ENCODE measurements at regions not wholly inside any gene's neighbourhood (a gene's known extent, or its start where the extent isn't known, plus 50 kb on each side); places are given as distances from the start of the nearest gene placed in this dataset.

- DNase-seq (ENCODE audit: low read depth in 2 of 2), result peak in 1 of 2 donors; percentile 12
These were observed 94.5 kb upstream of the UPP2 start for GRCh38 chr2:158006961-158007719.

GRCh38 chr2:158004126-158004764 is 97.4 kb upstream of the UPP2 start:
- no peak for DNase-seq (ENCODE audit: low read depth in 2 of 2)

GRCh38 chr2:158002079-158002478 is 99.6 kb upstream of the UPP2 start:
- DNase-seq (ENCODE audit: low read depth in 2 of 2), result no peak

- DNase-seq (ENCODE audit: low read depth in 2 of 2), result no peak
These were observed 104.9 kb upstream of the UPP2 start for GRCh38 chr2:157996799-157997198.

GRCh38 chr2:157995117-157995516 is 106.6 kb upstream of the UPP2 start:
- no peak for DNase-seq (ENCODE audit: low read depth in 2 of 2)

- DNase-seq (ENCODE audit: low read depth in 2 of 2), result no peak
These were observed 109.7 kb upstream of the UPP2 start for GRCh38 chr2:157991932-157992331.

GRCh38 chr2:157990173-157990572 is 111.5 kb upstream of the UPP2 start:
- DNase-seq (ENCODE audit: low read depth in 2 of 2), result no peak

DNA sequence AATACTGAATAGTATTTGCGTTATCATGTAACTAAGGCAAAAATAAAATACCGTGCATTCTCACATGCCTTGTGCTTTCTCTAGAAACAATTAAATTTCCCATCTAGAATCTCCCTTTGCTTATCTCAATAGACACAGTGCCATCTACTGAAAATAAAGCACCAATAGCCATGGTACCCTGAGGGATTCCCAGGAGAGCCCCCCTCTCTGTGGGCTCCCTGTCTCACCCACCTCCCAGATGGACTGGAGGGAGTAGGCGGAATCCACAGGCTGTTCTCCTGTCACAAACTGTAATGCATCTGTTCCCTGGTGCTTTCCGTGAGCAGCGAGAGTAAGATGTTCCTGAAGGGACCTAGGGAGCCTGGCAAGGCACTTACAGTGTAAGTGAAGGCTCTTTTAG is 112.4 kb upstream of the UPP2 start:
- DNase-seq (ENCODE audit: low read depth in 2 of 2), result no peak

DNA sequence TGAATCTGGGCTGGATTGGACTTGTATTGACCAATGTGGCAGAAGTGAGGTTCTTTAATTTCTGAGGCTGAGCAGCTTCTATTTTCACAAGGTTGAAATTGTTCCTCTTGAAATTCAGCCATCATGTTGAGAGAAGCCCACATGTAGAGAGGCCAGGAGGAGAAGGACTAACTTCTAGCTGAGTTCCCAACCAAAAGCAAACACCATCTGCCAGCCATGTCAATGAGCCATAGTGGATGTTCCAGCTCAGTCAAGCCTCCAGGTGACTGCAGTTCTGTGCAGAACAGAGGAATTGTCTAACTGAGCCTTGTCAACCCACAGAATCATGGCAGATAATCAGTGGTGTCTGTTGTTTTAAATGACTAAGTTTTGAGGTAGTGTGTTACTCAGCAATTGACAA is 110.6 kb upstream of the ACVR1 start:
- no peak for DNase-seq (ENCODE audit: low read depth in 2 of 2)

DNA sequence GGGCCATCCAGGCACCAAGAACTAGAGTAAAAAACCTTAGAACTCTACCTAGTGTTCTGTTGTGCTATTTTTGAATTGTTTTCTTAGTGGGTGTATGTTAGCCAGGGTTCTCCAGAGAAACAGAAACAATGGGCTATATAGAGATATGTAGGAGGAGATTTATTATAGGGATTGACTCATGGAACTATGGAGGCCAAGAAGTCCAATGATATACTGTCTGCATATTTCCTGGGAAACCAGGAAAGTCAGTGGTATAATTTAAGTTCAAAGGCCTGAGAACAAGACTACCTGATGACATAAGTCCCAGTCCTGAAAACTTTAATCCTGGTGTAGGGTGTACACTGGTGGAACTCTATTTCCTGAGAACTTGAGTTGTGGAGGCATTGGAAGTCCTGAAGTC is 108.7 kb upstream of the ACVR1 start:
- no peak for DNase-seq (ENCODE audit: low read depth in 2 of 2)

DNA sequence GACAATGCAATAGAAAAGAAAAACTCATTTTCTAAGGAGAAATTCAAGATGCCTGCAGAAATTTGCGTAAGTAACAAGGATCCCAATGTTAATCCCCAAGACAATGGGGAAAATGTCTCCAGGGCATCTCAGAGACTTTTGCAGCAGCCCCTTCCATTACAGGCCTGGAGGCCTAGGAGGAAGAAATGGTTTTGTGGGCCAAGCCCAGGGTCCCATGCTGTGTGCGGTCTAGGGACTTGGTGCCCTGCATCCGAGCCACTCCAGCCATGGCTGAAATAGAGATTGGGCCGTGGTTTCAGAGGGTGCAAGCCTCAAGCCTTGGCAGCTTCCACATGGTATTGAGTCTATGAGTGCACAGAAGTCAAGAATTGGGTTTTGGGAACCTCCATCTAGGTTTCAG is 103.9 kb upstream of the ACVR1 start:
- DNase-seq (ENCODE audit: low read depth in 2 of 2), result no peak

GRCh38 chr2:157971702-157972101 is 95.6 kb upstream of the ACVR1 start:
- no peak for DNase-seq (ENCODE audit: low read depth in 2 of 2)

DNA sequence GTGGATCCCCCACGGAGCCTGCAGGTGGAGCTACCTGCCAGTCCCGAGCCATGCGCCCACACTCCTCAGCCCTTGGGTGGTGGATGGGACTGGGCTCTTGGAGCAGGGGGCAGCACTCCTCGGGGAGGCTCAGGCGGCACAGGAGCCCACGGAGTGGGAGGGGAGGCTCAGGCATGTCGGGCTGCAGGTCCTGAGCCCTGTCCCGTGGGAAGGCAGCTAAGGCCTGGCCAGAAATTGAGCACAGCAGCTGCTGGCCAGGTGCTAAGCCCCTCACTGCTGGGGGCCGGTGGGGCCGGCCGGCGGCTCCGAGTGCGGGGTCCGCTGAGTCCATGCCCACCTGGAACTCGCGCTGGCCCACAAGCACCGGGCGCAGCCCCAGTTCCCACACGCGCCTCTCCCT is 91.7 kb upstream of the ACVR1 start:
- DNase-seq (ENCODE audit: low read depth in 2 of 2), result no peak

GRCh38 chr2:157959249-157959648 is 83.1 kb upstream of the ACVR1 start:
- DNase-seq (ENCODE audit: low read depth in 2 of 2), result no peak

DNA sequence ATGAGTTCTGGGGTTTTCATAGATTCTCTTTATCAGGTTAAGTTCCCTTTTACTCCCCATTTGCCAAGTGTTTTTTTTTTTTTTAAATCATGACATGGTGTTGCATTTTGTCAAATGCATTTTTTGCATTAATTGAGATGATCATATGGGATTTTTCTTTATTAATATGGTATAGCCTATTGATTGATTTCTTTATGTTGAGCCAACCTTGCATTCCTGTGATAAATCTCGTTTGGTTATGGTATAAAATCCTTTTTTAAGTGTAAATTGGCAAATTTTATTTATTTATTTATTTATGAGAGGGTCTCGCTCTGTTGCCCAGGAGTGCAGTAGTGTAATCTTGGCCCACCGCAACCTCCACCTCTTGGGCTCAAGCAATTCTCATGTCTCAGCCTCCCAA is 81.5 kb upstream of the ACVR1 start:
- DNase-seq (ENCODE audit: low read depth in 2 of 2), result no peak

- DNase-seq (ENCODE audit: low read depth in 2 of 2), result no peak
These were observed 76.4 kb upstream of the ACVR1 start for GRCh38 chr2:157952558-157952957.

DNA sequence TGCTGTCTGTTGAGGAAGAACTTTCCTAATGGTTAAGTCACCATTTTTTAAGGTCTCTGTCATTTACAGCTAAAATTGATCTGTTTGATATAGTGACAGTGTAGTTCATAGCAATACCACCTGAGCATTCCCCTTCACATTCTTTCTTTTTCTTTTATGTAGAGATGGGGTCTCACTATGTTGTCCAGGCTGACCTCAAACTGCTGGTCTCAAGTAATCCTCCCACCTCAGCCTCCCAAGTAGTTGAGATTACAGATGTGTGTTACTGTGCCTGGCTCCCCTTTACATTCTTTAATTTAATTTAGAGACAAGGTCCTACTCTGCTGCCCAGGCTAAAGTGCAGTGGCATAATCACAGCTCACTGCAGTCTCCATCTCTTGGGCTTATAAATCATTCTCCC is 72.7 kb upstream of the ACVR1 start:
- DNase-seq (ENCODE audit: low read depth in 2 of 2), result no peak

DNA sequence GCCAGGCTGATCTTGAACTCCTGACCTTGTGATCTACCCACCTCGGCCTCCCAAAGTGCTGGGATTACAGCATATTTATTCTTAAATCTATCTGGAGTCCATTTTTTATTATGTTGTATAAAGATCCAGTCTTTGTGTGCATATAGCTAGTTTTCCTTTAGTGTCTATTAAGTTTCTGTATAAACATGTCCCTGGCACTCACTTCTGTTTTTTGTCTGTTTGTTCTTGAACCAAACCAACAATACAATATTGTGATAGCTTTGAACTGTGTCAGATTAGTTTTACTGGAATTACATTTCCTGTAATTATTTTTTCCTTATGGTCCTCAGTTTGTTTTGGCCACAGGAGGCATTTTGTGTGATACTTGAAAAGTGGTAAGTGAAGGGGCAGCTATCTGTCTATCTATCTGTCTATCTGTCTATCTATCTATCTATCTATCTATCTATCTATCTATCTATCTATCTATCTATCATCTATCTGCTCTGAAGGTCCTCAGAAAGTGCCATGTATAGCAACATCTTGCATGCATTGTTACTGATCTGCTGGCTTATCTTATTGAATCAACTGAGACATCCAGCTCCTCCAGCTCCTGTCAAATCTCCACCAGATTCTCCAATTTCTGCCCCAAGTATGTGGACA is 70.9 kb upstream of the ACVR1 start:
- DNase-seq (ENCODE audit: low read depth in 2 of 2), result no peak

DNA sequence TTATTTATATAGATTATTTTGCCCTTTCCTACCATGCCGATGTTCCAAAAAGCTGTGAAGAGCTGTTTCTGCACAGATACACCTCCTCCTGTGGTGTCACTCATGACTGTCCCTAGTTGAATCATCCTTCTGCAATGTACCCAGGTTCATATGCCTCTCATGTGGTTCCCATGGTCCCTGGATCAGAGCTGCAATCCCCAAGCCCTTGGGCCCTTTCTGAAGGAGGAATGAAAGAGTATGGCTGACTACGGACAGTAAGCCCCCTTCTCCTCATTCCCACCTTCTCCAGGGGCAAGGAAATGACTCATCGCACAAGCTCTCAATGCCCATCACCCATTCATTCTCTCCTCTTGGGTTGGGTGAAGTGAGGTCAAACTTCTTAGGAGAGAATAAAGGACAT is 63.9 kb upstream of the ACVR1 start:
- DNase-seq (ENCODE audit: low read depth in 2 of 2), result no peak

DNA sequence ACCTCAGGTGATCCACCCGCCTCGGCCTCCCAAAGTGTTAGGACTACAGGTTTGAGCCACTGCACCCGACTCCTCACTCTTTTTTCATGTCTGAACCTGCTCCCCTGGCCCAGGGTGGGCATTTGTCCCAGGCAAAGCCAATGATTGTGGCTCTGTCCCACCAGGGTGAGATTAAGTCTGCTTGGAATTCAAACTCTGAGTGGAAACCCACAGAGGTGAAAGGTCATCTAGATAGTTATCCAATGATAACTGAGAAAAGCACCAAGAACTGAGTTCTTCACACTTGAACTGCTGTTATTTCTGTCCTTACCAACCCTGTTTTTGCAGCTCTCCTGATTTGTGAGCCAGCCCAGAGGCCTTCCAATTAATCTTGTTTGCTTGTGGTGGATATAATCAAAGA is 62.4 kb upstream of the ACVR1 start:
- DNase-seq (ENCODE audit: low read depth in 2 of 2), result no peak

- no peak for DNase-seq (ENCODE audit: low read depth in 2 of 2)
These were observed 60.3 kb upstream of the ACVR1 start for GRCh38 chr2:157936406-157936805.

GRCh38 chr2:157935378-157935906 is 59.3 kb upstream of the ACVR1 start:
- DNase-seq (ENCODE audit: low read depth in 2 of 2), result no peak

All from stimulated activated CD4-positive, alpha-beta T cell treated with anti-CD3 and anti-CD28 coated beads, Interleukin-15, amount 100 ng/mL, for 48 hours (primary cell).